ENCODE measurements at regions not wholly inside any gene's neighbourhood (a gene's known extent, or its start where the extent isn't known, plus 50 kb on each side); places are given as distances from the start of the nearest gene placed in this dataset.

- Mint-ChIP-seq H3K27me3 (ENCODE audit: low read depth, unreplicated experiment) (no peaks in the 10 kb centered on the region), H3K4me3 (ENCODE audit: unreplicated experiment) (no peak overlapping the region), H3K9me3 (ENCODE audit: unreplicated experiment) (peaks cover 4% of the 10 kb centered on the region), H3K36me3 (ENCODE audit: low read depth, unreplicated experiment) (no peaks in the 10 kb centered on the region), H3K27ac (ENCODE audit: unreplicated experiment) (no peak overlapping the region), H3K4me1 (ENCODE audit: low read depth, unreplicated experiment) (no peaks in the 10 kb centered on the region)
- Histone ChIP-seq H3K27me3 (ENCODE audit: insufficient read depth, low read length) (no peaks in the 10 kb centered on the region), H4K20me1 (ENCODE audit: insufficient read depth, low read length) (no peaks in the 10 kb centered on the region), H2AFZ (ENCODE audit: low read depth, low read length) (no peak overlapping the region), H3K36me3 (ENCODE audit: insufficient read depth, low read length) (no peaks in the 10 kb centered on the region), H3K4me3 (ENCODE audit: insufficient read depth, low read depth, low read length) (no peak overlapping the region), H3K9ac (ENCODE audit: low read length) (no peak overlapping the region), H3K4me1 (ENCODE audit: insufficient read depth, low read length) (no peaks in the 10 kb centered on the region), H3K27ac (ENCODE audit: low read depth, low read length) (no peak overlapping the region), H3K79me2 (ENCODE audit: insufficient read depth, low read length) (no peaks in the 10 kb centered on the region), H3K4me2 (ENCODE audit: low read length) (no peak overlapping the region), H3K9me3 (ENCODE audit: insufficient read depth, low read depth, low read length) (no peaks in the 10 kb centered on the region)
- FAIRE-seq, result peak; percentile 34
- DNase-seq (ENCODE audit: low read depth), result no peak
- TF ChIP-seq EZH2 (IDR thresholded peaks at IDR 0.05; ENCODE audit: insufficient read depth, low read length), result no peak
Observed at GRCh38 chr18:2451556-2451955, 119.7 kb downstream of the METTL4 start.

- H3K9ac ChIP-seq (ENCODE audit: low read length), result no peak overlapping the region
- H2AFZ ChIP-seq (ENCODE audit: low read depth, low read length), result no peak overlapping the region
- H3K4me1 ChIP-seq (ENCODE audit: insufficient read depth, low read length), result no peaks in the 10 kb centered on the region
- H3K27ac ChIP-seq (ENCODE audit: low read depth, low read length), result no peak overlapping the region
- TF ChIP-seq EZH2 (IDR thresholded peaks at IDR 0.05; ENCODE audit: insufficient read depth, low read length) (no peak), CTCF (IDR thresholded peaks at IDR 0.05; ENCODE audit: insufficient read depth, low read depth, low read length) (no peak)
- H3K4me3 ChIP-seq (ENCODE audit: insufficient read depth, low read depth, low read length), result no peak overlapping the region
- no peaks in the 10 kb centered on the region for H3K27me3 ChIP-seq (ENCODE audit: insufficient read depth, low read length)
- no peaks in the 10 kb centered on the region for H4K20me1 ChIP-seq (ENCODE audit: insufficient read depth, low read length)
- Mint-ChIP-seq H3K9me3 (ENCODE audit: unreplicated experiment) (peaks cover 6% of the 10 kb centered on the region), H3K4me1 (ENCODE audit: low read depth, unreplicated experiment) (no peaks in the 10 kb centered on the region), H3K4me3 (ENCODE audit: unreplicated experiment) (no peak overlapping the region), H3K27ac (ENCODE audit: unreplicated experiment) (no peak overlapping the region), H3K36me3 (ENCODE audit: low read depth, unreplicated experiment) (no peaks in the 10 kb centered on the region), H3K27me3 (ENCODE audit: low read depth, unreplicated experiment) (no peaks in the 10 kb centered on the region)
- no peaks in the 10 kb centered on the region for H3K36me3 ChIP-seq (ENCODE audit: insufficient read depth, low read length)
- H3K9me3 ChIP-seq (ENCODE audit: insufficient read depth, low read depth, low read length), result no peaks in the 10 kb centered on the region
- FAIRE-seq, result no peak
- DNase-seq (ENCODE audit: low read depth), result peak; percentile 40
- no peak overlapping the region for H3K4me2 ChIP-seq (ENCODE audit: low read length)
- no peaks in the 10 kb centered on the region for H3K79me2 ChIP-seq (ENCODE audit: insufficient read depth, low read length)
Observed at GRCh38 chr18:2459886-2460285, 111.4 kb downstream of the METTL4 start.

- FAIRE-seq, result no peak
- Histone ChIP-seq H3K4me1 (ENCODE audit: insufficient read depth, low read length) (no peaks in the 10 kb centered on the region), H3K27ac (ENCODE audit: low read depth, low read length) (no peak overlapping the region), H3K9ac (ENCODE audit: low read length) (no peak overlapping the region), H3K36me3 (ENCODE audit: insufficient read depth, low read length) (no peaks in the 10 kb centered on the region), H3K4me2 (ENCODE audit: low read length) (no peak overlapping the region), H3K4me3 (ENCODE audit: insufficient read depth, low read depth, low read length) (no peak overlapping the region), H3K79me2 (ENCODE audit: insufficient read depth, low read length) (no peaks in the 10 kb centered on the region), H4K20me1 (ENCODE audit: insufficient read depth, low read length) (no peaks in the 10 kb centered on the region), H2AFZ (ENCODE audit: low read depth, low read length) (no peak overlapping the region), H3K27me3 (ENCODE audit: insufficient read depth, low read length) (no peaks in the 10 kb centered on the region), H3K9me3 (ENCODE audit: insufficient read depth, low read depth, low read length) (no peaks in the 10 kb centered on the region)
- H3K4me1 Mint-ChIP-seq (ENCODE audit: low read depth, unreplicated experiment), result no peaks in the 10 kb centered on the region
- DNase-seq (ENCODE audit: low read depth), result no peak
- TF ChIP-seq EZH2 (IDR thresholded peaks at IDR 0.05; ENCODE audit: insufficient read depth, low read length), result no peak
- no peak for TF ChIP-seq CTCF (IDR thresholded peaks at IDR 0.05; ENCODE audit: insufficient read depth, low read depth, low read length)
- H3K9me3 Mint-ChIP-seq (ENCODE audit: unreplicated experiment), result peaks cover 3% of the 10 kb centered on the region
- H3K4me3 Mint-ChIP-seq (ENCODE audit: unreplicated experiment), result no peak overlapping the region
- no peak overlapping the region for H3K27ac Mint-ChIP-seq (ENCODE audit: unreplicated experiment)
- H3K36me3 Mint-ChIP-seq (ENCODE audit: low read depth, unreplicated experiment), result no peaks in the 10 kb centered on the region
- H3K27me3 Mint-ChIP-seq (ENCODE audit: low read depth, unreplicated experiment), result no peaks in the 10 kb centered on the region
Observed at GRCh38 chr18:2466978-2467377, 104.3 kb downstream of the METTL4 start.

Data from astrocyte (in vitro differentiated cells and primary cell).